SK-N-MC (cell line): ENCODE measurements at regions not wholly inside any gene's neighbourhood (a gene's known extent, or its start where the extent isn't known, plus 50 kb on each side); places are given as distances from the start of the nearest gene placed in this dataset.

Experiments used
- EZH2 ChIP-seq: fragments of 200-600 bp; sonication (generic); IDR thresholded peaks from one replicate; pipeline ENCODE4 v1.6.1; 2017; ENCODE audit warnings: antibody characterized with exemption
- POLR2AphosphoS5 ChIP-seq: IDR thresholded peaks from 2 replicates; pipeline ENCODE4 v1.6.1; 2012; ENCODE audit warnings: mild to moderate bottlenecking, low read depth, low read length, borderline replicate concordance

GRCh38 chr12:124494751-124495129 lies 72.7 kb downstream of the NCOR2 start:
- TF ChIP-seq POLR2AphosphoS5 (no peak), EZH2 (no peak)
